ENCODE measurements at regions not wholly inside any gene's neighbourhood (a gene's known extent, or its start where the extent isn't known, plus 50 kb on each side); places are given as distances from the start of the nearest gene placed in this dataset.

- TF ChIP-seq CTCF (IDR thresholded peaks at IDR 0.05; ENCODE audit: low read depth, low read length, poor library complexity, severe bottlenecking) = no peak
- no peak for TF ChIP-seq EZH2phosphoT487 (IDR thresholded peaks at IDR 0.05; ENCODE audit: borderline replicate concordance, low read length)
Measured at GRCh38 chrX:39238006-39238405, 436.7 kb downstream of the MID1IP1 start.

Data from DOHH2 (cell line).